ENCODE measurements at regions not wholly inside any gene's neighbourhood (a gene's known extent, or its start where the extent isn't known, plus 50 kb on each side); places are given as distances from the start of the nearest gene placed in this dataset.

DNA sequence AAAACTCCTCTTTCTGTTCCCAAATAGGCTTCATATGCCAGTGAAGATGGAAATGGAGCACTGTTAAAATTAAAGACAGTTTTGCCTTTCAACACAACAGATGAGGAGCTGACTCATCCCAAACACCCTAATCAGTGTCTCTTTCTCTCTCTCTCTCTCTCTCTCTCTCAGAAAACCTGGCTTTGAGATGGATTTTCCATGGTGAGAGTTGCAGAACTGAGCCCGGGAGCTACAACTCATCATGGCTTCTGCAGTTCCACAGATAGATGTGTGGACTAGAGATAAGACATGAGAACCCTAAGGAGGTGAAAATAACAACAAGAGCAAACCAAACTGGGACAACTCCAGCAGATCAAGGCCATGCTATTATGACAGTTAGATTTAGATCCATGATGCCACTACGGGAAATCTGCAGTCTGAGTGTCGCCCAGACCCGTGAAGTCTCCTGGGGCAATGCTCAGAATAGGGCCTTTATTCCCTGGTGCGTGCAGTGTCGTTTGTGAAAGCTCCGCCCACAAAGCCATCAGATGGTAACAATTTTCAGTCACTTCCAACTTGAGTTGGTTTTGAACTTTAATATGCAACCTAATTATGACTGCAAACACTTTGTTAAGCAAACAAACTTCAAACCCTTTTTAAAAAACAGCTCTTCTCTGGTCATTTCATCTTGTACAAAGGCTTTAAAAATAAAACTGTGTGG, 338.2 kb upstream of the PREP start:
- H3K4me1 ChIP-seq (ENCODE audit: insufficient read depth), result peaks cover 31% of the 10 kb centered on the region
- H2AFZ ChIP-seq, result peak overlapping the region; percentile 66; the same call in 1 of the 2 replicates
- Mint-ChIP-seq H3K4me3 (no peak overlapping the region), H3K36me3 (ENCODE audit: low read depth) (no peaks in the 10 kb centered on the region), H3K27ac (no peak overlapping the region), H3K27me3 (ENCODE audit: insufficient read depth, low read depth, poor library complexity) (peaks cover 1% of the 10 kb centered on the region), H3K9me3 (peaks cover 13% of the 10 kb centered on the region; the same call in 2 of the 3 replicates), H3K4me1 (peaks cover 20% of the 10 kb centered on the region)
- no peaks in the 10 kb centered on the region for H3K79me2 ChIP-seq (replicated peaks; ENCODE audit: insufficient read depth)
- H3K4me3 ChIP-seq, result no peak overlapping the region
- ATAC-seq (no peak), DNase-seq (ENCODE audit: low spot score) (no peak)
- no peaks in the 10 kb centered on the region for H4K20me1 ChIP-seq (replicated peaks; ENCODE audit: insufficient read depth)
- H3K4me2 ChIP-seq, result no peak overlapping the region
- no peaks in the 10 kb centered on the region for H3F3A ChIP-seq (replicated peaks; ENCODE audit: low read depth)
- TF ChIP-seq CREB1 (CRISPR knock-in tag; IDR thresholded peaks at IDR 0.05; ENCODE audit: low read depth) (no peak), EZH2phosphoT487 (IDR thresholded peaks at IDR 0.05; ENCODE audit: unreplicated experiment) (no peak), JUNB (IDR thresholded peaks at IDR 0.05; ENCODE audit: unreplicated experiment) (no peak), REST (IDR thresholded peaks at IDR 0.05; ENCODE audit: unreplicated experiment) (no peak), ZNF114 (CRISPR knock-in tag; IDR thresholded peaks at IDR 0.05) (no peak), STAT1 (IDR thresholded peaks at IDR 0.05; ENCODE audit: unreplicated experiment) (no peak), ETS1 (IDR thresholded peaks at IDR 0.05) (no peak)
- H3K9me2 ChIP-seq (ENCODE audit: insufficient read depth), result peaks cover 3% of the 10 kb centered on the region; the same call in 1 of the 2 replicates
- no peak overlapping the region for H3K27ac ChIP-seq (ENCODE audit: low read depth)
- H3K36me3 ChIP-seq (ENCODE audit: insufficient read depth), result no peaks in the 10 kb centered on the region
- no peaks in the 10 kb centered on the region for H3K27me3 ChIP-seq (ENCODE audit: insufficient read depth)

- no peaks in the 10 kb centered on the region for H3K36me3 Mint-ChIP-seq (ENCODE audit: low read depth)
- H3K27me3 Mint-ChIP-seq (ENCODE audit: insufficient read depth, low read depth, poor library complexity), result peaks cover 1% of the 10 kb centered on the region
- peaks cover 13% of the 10 kb centered on the region; the same call in 2 of the 3 replicates for H3K9me3 Mint-ChIP-seq
- no peak overlapping the region for H3K27ac Mint-ChIP-seq
- 0 out of 2 replicates have a peak overlapping the region, but pooled peaks have one; percentile 12 for H3K4me2 ChIP-seq
- H3K4me1 ChIP-seq (ENCODE audit: insufficient read depth), result peaks cover 27% of the 10 kb centered on the region
- no peaks in the 10 kb centered on the region for H3F3A ChIP-seq (replicated peaks; ENCODE audit: low read depth)
- no peaks in the 10 kb centered on the region for H3K27me3 ChIP-seq (ENCODE audit: insufficient read depth)
- H3K9me2 ChIP-seq (ENCODE audit: insufficient read depth), result peaks cover 3% of the 10 kb centered on the region; the same call in 1 of the 2 replicates
- no peak overlapping the region for H3K4me3 ChIP-seq
- no peak for DNase-seq (ENCODE audit: low spot score)
- no peak overlapping the region for H3K27ac ChIP-seq (ENCODE audit: low read depth)
- no peaks in the 10 kb centered on the region for H4K20me1 ChIP-seq (replicated peaks; ENCODE audit: insufficient read depth)
- H3K36me3 ChIP-seq (ENCODE audit: insufficient read depth), result no peaks in the 10 kb centered on the region
- peaks cover 14% of the 10 kb centered on the region for H3K4me1 Mint-ChIP-seq
- no peak overlapping the region for H3K4me3 Mint-ChIP-seq
- H2AFZ ChIP-seq, result no peak overlapping the region
- no peak for ATAC-seq
- H3K79me2 ChIP-seq (replicated peaks; ENCODE audit: insufficient read depth), result no peaks in the 10 kb centered on the region
- TF ChIP-seq, protein P1, sequence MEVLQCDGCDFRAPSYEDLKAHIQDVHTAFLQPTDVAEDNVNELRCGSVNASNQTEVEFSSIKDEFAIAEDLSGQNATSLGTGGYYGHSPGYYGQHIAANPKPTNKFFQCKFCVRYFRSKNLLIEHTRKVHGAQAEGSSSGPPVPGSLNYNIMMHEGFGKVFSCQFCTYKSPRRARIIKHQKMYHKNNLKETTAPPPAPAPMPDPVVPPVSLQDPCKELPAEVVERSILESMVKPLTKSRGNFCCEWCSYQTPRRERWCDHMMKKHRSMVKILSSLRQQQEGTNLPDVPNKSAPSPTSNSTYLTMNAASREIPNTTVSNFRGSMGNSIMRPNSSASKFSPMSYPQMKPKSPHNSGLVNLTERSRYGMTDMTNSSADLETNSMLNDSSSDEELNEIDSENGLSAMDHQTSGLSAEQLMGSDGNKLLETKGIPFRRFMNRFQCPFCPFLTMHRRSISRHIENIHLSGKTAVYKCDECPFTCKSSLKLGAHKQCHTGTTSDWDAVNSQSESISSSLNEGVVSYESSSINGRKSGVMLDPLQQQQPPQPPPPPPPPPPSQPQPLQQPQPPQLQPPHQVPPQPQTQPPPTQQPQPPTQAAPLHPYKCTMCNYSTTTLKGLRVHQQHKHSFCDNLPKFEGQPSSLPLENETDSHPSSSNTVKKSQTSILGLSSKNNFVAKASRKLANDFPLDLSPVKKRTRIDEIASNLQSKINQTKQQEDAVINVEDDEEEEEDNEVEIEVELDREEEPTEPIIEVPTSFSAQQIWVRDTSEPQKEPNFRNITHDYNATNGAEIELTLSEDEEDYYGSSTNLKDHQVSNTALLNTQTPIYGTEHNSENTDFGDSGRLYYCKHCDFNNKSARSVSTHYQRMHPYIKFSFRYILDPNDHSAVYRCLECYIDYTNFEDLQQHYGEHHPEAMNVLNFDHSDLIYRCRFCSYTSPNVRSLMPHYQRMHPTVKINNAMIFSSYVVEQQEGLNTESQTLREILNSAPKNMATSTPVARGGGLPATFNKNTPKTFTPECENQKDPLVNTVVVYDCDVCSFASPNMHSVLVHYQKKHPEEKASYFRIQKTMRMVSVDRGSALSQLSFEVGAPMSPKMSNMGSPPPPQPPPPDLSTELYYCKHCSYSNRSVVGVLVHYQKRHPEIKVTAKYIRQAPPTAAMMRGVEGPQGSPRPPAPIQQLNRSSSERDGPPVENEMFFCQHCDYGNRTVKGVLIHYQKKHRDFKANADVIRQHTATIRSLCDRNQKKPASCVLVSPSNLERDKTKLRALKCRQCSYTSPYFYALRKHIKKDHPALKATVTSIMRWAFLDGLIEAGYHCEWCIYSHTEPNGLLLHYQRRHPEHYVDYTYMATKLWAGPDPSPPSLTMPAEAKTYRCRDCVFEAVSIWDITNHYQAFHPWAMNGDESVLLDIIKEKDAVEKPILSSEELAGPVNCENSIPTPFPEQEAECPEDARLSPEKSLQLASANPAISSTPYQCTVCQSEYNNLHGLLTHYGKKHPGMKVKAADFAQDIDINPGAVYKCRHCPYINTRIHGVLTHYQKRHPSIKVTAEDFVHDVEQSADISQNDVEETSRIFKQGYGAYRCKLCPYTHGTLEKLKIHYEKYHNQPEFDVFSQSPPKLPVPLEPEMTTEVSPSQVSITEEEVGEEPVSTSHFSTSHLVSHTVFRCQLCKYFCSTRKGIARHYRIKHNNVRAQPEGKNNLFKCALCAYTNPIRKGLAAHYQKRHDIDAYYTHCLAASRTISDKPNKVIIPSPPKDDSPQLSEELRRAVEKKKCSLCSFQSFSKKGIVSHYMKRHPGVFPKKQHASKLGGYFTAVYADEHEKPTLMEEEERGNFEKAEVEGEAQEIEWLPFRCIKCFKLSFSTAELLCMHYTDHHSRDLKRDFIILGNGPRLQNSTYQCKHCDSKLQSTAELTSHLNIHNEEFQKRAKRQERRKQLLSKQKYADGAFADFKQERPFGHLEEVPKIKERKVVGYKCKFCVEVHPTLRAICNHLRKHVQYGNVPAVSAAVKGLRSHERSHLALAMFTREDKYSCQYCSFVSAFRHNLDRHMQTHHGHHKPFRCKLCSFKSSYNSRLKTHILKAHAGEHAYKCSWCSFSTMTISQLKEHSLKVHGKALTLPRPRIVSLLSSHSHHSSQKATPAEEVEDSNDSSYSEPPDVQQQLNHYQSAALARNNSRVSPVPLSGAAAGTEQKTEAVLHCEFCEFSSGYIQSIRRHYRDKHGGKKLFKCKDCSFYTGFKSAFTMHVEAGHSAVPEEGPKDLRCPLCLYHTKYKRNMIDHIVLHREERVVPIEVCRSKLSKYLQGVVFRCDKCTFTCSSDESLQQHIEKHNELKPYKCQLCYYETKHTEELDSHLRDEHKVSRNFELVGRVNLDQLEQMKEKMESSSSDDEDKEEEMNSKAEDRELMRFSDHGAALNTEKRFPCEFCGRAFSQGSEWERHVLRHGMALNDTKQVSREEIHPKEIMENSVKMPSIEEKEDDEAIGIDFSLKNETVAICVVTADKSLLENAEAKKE (CRISPR knock-in tag; IDR thresholded peaks at IDR 0.05), result no peak
Observed at GRCh38 chr6:105739764-105740163, 336.9 kb upstream of the PREP start.
